ENCODE measurements at regions not wholly inside any gene's neighbourhood (a gene's known extent, or its start where the extent isn't known, plus 50 kb on each side); places are given as distances from the start of the nearest gene placed in this dataset.

- CTCF ChIA-PET = no interaction called here
- Mint-ChIP-seq H3K9me3 (ENCODE audit: low read depth, unreplicated experiment) (peaks cover 3% of the 10 kb centered on the region), H3K27me3 (ENCODE audit: unreplicated experiment) (peaks cover 16% of the 10 kb centered on the region), H3K27ac (ENCODE audit: unreplicated experiment) (no peak overlapping the region), H3K4me1 (ENCODE audit: low read depth, unreplicated experiment) (no peaks in the 10 kb centered on the region), H3K4me3 (ENCODE audit: low read depth, unreplicated experiment) (no peak overlapping the region), H3K36me3 (ENCODE audit: insufficient read depth, unreplicated experiment) (no peaks in the 10 kb centered on the region)
- DNase-seq = no peak
- TF ChIP-seq CTCF (IDR thresholded peaks at IDR 0.05; ENCODE audit: unreplicated experiment) = no peak
- intact Hi-C loops (cut with micrococcal nuclease; ENCODE audit: unreplicated experiment) = no loop called here
- BruUV-seq (replicated peaks) = no TSS peak
These were observed 220.4 kb downstream of the TMEM26 start for GRCh38 chr10:61232780-61233179.

GRCh38 chr10:61225939-61226338 is 227.2 kb downstream of the TMEM26 start:
- Mint-ChIP-seq H3K27ac (ENCODE audit: unreplicated experiment) (no peak overlapping the region), H3K27me3 (ENCODE audit: unreplicated experiment) (peaks cover 22% of the 10 kb centered on the region), H3K36me3 (ENCODE audit: insufficient read depth, unreplicated experiment) (no peaks in the 10 kb centered on the region), H3K4me1 (ENCODE audit: low read depth, unreplicated experiment) (no peaks in the 10 kb centered on the region), H3K4me3 (ENCODE audit: low read depth, unreplicated experiment) (no peak overlapping the region), H3K9me3 (ENCODE audit: low read depth, unreplicated experiment) (peaks cover 3% of the 10 kb centered on the region)
- no peak for DNase-seq
- TF ChIP-seq CTCF (IDR thresholded peaks at IDR 0.05; ENCODE audit: unreplicated experiment) = no peak
- intact Hi-C loops (cut with micrococcal nuclease; ENCODE audit: unreplicated experiment) = no loop called here
- BruUV-seq (replicated peaks) = no TSS peak
- CTCF ChIA-PET = no interaction called here

- CTCF ChIA-PET = no interaction called here
- no TSS peak for BruUV-seq (replicated peaks)
- TF ChIP-seq CTCF (IDR thresholded peaks at IDR 0.05; ENCODE audit: unreplicated experiment) = no peak
- intact Hi-C loops (cut with micrococcal nuclease; ENCODE audit: unreplicated experiment) = no loop called here
- H3K27me3 Mint-ChIP-seq (ENCODE audit: unreplicated experiment) = peaks cover 24% of the 10 kb centered on the region
- H3K9me3 Mint-ChIP-seq (ENCODE audit: low read depth, unreplicated experiment) = peaks cover 3% of the 10 kb centered on the region
- H3K4me1 Mint-ChIP-seq (ENCODE audit: low read depth, unreplicated experiment) = no peaks in the 10 kb centered on the region
- DNase-seq = no peak
- H3K4me3 Mint-ChIP-seq (ENCODE audit: low read depth, unreplicated experiment) = no peak overlapping the region
- H3K36me3 Mint-ChIP-seq (ENCODE audit: insufficient read depth, unreplicated experiment) = no peaks in the 10 kb centered on the region
- no peak overlapping the region for H3K27ac Mint-ChIP-seq (ENCODE audit: unreplicated experiment)
These were observed 229.6 kb downstream of the TMEM26 start for GRCh38 chr10:61223576-61223975.

- no peak for DNase-seq
- Mint-ChIP-seq H3K27ac (ENCODE audit: unreplicated experiment) (no peak overlapping the region), H3K4me3 (ENCODE audit: low read depth, unreplicated experiment) (no peak overlapping the region), H3K9me3 (ENCODE audit: low read depth, unreplicated experiment) (no peaks in the 10 kb centered on the region), H3K36me3 (ENCODE audit: insufficient read depth, unreplicated experiment) (no peaks in the 10 kb centered on the region), H3K4me1 (ENCODE audit: low read depth, unreplicated experiment) (no peaks in the 10 kb centered on the region), H3K27me3 (ENCODE audit: unreplicated experiment) (peaks cover 13% of the 10 kb centered on the region)
- intact Hi-C loops (cut with micrococcal nuclease; ENCODE audit: unreplicated experiment) = no loop called here
- no peak for TF ChIP-seq CTCF (IDR thresholded peaks at IDR 0.05; ENCODE audit: unreplicated experiment)
- CTCF ChIA-PET = no interaction called here
- BruUV-seq (replicated peaks) = no TSS peak
These were observed 233.5 kb downstream of the TMEM26 start for GRCh38 chr10:61219696-61220095.
